HepG2 (cell line): ENCODE measurements at regions not wholly inside any gene's neighbourhood (a gene's known extent, or its start where the extent isn't known, plus 50 kb on each side); places are given as distances from the start of the nearest gene placed in this dataset.

Source experiments
- CTCF ChIP-seq: sonication (generic); formaldehyde crosslinking; IDR thresholded peaks from 2 replicates; pipeline ENCODE4 v1.5.0; 2020; ENCODE audit warnings: mild to moderate bottlenecking, missing genetic modification reagents, moderate library complexity
- GABPA ChIP-seq, 2 experiments: IDR thresholded peaks; 2 replicates each; pipeline ENCODE4 v1.6.1; 2011 to 2016; ENCODE audit warnings: low read depth in 2 of 2, low read length in 1 of 2, missing biosample characterization in 1 of 2, missing genetic modification characterization in 1 of 2
- HDAC1 ChIP-seq: sonication (generic); formaldehyde crosslinking; IDR thresholded peaks from 2 replicates; pipeline ENCODE4 v1.5.1; 2020; ENCODE audit warnings: mild to moderate bottlenecking, missing genetic modification reagents
- JUND ChIP-seq: sonication (generic); formaldehyde crosslinking; IDR thresholded peaks from 2 replicates; pipeline ENCODE4 v1.8.0; 2022; ENCODE audit warnings: mild to moderate bottlenecking, missing genetic modification reagents
- MAZ ChIP-seq, 2 experiments: sonication (generic) in 1 of 2; formaldehyde crosslinking in 1 of 2; IDR thresholded peaks; 2 replicates each; pipeline versions ENCODE4 v1.5.0 to v1.6.1; 2012 to 2020; ENCODE audit warnings: low read depth in 2 of 2, mild to moderate bottlenecking in 2 of 2, borderline replicate concordance in 1 of 2, improper control_type of control experiment in 1 of 2, low read length in 1 of 2, missing genetic modification reagents in 1 of 2, moderate library complexity in 1 of 2
- MEIS1 ChIP-seq: sonication (generic); formaldehyde crosslinking; IDR thresholded peaks from 2 replicates; pipeline ENCODE4 v1.9.0; 2021; ENCODE audit warnings: mild to moderate bottlenecking, missing genetic modification reagents, moderate library complexity, borderline replicate concordance
- POLR2A ChIP-seq, 2 experiments: IDR thresholded peaks; 2 replicates each; pipeline ENCODE4 v1.6.1; 2011; ENCODE audit warnings: low read depth in 2 of 2, low read length in 2 of 2, mild to moderate bottlenecking in 1 of 2, moderate library complexity in 1 of 2; ENCODE audit not compliant: insufficient read depth in 1 of 2
- POLR2AphosphoS5 ChIP-seq: IDR thresholded peaks from 2 replicates; pipeline ENCODE4 v1.6.1; 2012; ENCODE audit warnings: low read depth, low read length
- RAD21 ChIP-seq: fragments of 450-650 bp; formaldehyde crosslinking; IDR thresholded peaks from 2 replicates; pipeline ENCODE4 v1.5.0; 2020; ENCODE audit warnings: mild to moderate bottlenecking
- TRIM24 ChIP-seq: sonication (generic); formaldehyde crosslinking; IDR thresholded peaks from 2 replicates; pipeline ENCODE4 v1.8.0; 2022; ENCODE audit warnings: mild to moderate bottlenecking, missing genetic modification reagents
- ZBTB3 ChIP-seq: sonication (generic); formaldehyde crosslinking; IDR thresholded peaks from 2 replicates; pipeline ENCODE4 v1.4.0; 2020; ENCODE audit warnings: low read depth, mild to moderate bottlenecking, moderate library complexity, missing genetic modification reagents, borderline replicate concordance
- ZNF317 ChIP-seq: sonication (generic); formaldehyde crosslinking; IDR thresholded peaks from 2 replicates; pipeline ENCODE4 v1.5.0; 2020; ENCODE audit warnings: mild to moderate bottlenecking, missing genetic modification reagents
- ZNF563 ChIP-seq: sonication (generic); formaldehyde crosslinking; IDR thresholded peaks from 2 replicates; pipeline ENCODE4 v1.8.0; 2022; ENCODE audit warnings: mild to moderate bottlenecking, moderate library complexity, missing genetic modification reagents
- ZZZ3 ChIP-seq: sonication (generic); formaldehyde crosslinking; IDR thresholded peaks from 2 replicates; pipeline ENCODE4 v1.4.0; 2020; ENCODE audit warnings: missing genetic modification reagents, mild to moderate bottlenecking, borderline replicate concordance

DNA sequence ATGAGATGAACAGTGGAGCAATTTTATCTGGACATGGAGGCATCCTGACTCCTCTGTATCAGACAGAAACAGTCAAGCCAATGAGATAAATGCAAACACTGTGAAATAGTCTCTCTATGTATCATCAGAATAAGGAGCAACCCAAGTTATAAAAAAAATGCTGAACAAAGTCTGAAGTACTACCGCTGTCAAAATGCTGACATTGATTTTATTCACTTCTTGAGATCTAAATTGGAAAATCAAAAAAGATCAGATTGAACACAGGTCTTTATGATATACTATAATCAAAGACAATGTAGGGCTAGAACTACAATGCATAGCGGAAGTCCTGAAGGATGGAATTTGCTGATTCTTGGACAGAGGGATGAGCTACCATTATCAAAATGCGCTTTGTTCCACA is 76.1 kb downstream of the FTHL17 start:
- TF ChIP-seq CTCF (no peak), POLR2AphosphoS5 (no peak), JUND (CRISPR knock-in tag) (no peak), HDAC1 (CRISPR knock-in tag) (no peak), ZBTB3 (CRISPR knock-in tag) (no peak), RAD21 (CRISPR knock-in tag) (no peak), ZZZ3 (no peak), ZNF563 (CRISPR knock-in tag) (no peak), ZNF317 (CRISPR knock-in tag) (no peak), GABPA (IDR thresholded peaks at IDR 0.05; ENCODE audit: low read depth, low read length) (no peak), GABPA (CRISPR knock-in tag; IDR thresholded peaks at IDR 0.05; ENCODE audit: low read depth) (no peak), TRIM24 (CRISPR knock-in tag) (no peak), MAZ (IDR thresholded peaks at IDR 0.05; ENCODE audit: borderline replicate concordance, low read depth, low read length) (no peak), MAZ (CRISPR knock-in tag; IDR thresholded peaks at IDR 0.05; ENCODE audit: low read depth) (no peak), MEIS1 (CRISPR knock-in tag) (no peak), POLR2A (IDR thresholded peaks at IDR 0.05; ENCODE audit: insufficient read depth in 1 of 2, low read depth in 2 of 2, low read length in 2 of 2) (no peak)
